ENCODE measurements at regions not wholly inside any gene's neighbourhood (a gene's known extent, or its start where the extent isn't known, plus 50 kb on each side); places are given as distances from the start of the nearest gene placed in this dataset.

- WGBS, 2 donors: 10 to 40% methylated on average over 1 of the region's 1 CpG
- intact Hi-C loops (cut with DNase I; ENCODE audit: low total_unique reads): no loop called here
- peak in 1 of 2 donors; percentile 14 for DNase-seq (ENCODE audit: low spot score in 2 of 2)
- H3K4me3 ChIP-seq (ENCODE audit: low read depth, poor library complexity, severe bottlenecking): no peak overlapping the region
- no peak for TF ChIP-seq POLR2A (IDR thresholded peaks at IDR 0.05)
- TF ChIP-seq CTCF (IDR thresholded peaks at IDR 0.05): no peak
These were observed 392.7 kb downstream of the GALC start for GRCh38 chr14:87600240-87600639.

- no peak overlapping the region for H3K4me3 ChIP-seq (ENCODE audit: low read depth, poor library complexity, severe bottlenecking)
- DNase-seq (ENCODE audit: low spot score in 2 of 2): no peak
- intact Hi-C loops (cut with DNase I; ENCODE audit: low total_unique reads): no loop called here
- TF ChIP-seq CTCF (IDR thresholded peaks at IDR 0.05) (no peak), POLR2A (IDR thresholded peaks at IDR 0.05) (no peak)
- WGBS, 2 donors: 63 to 78% methylated on average over 2 of the region's 2 CpGs
These were observed 411.7 kb downstream of the GALC start for GRCh38 chr14:87581298-87581697.

- intact Hi-C loops (cut with DNase I; ENCODE audit: low total_unique reads): no loop called here
- 41 to 44% methylated on average over 2 of the region's 2 CpGs for WGBS, 2 donors
- no peak for TF ChIP-seq POLR2A (IDR thresholded peaks at IDR 0.05)
- no peak for TF ChIP-seq CTCF (IDR thresholded peaks at IDR 0.05)
- no peak for DNase-seq (ENCODE audit: low spot score in 2 of 2)
- no peak overlapping the region for H3K4me3 ChIP-seq (ENCODE audit: low read depth, poor library complexity, severe bottlenecking)
These were observed 413.9 kb downstream of the GALC start for GRCh38 chr14:87579036-87579435.

- DNase-seq (ENCODE audit: low spot score in 2 of 2): no peak
- WGBS, 2 donors: 84 to 89% methylated on average over 6 of the region's 6 CpGs
- TF ChIP-seq POLR2A (IDR thresholded peaks at IDR 0.05) (no peak), CTCF (IDR thresholded peaks at IDR 0.05) (no peak)
- intact Hi-C loops (cut with DNase I; ENCODE audit: low total_unique reads): no loop called here
- no peak overlapping the region for H3K4me3 ChIP-seq (ENCODE audit: low read depth, poor library complexity, severe bottlenecking)
These were observed 417.6 kb downstream of the GALC start for GRCh38 chr14:87575378-87575777.

- whole genome bisulfite sequencing, 2 donors: 65 to 72% methylated on average over 2 of the region's 2 CpGs
- H3K4me3 ChIP-seq (ENCODE audit: low read depth, poor library complexity, severe bottlenecking): no peak overlapping the region
- intact Hi-C loops (cut with DNase I; ENCODE audit: low total_unique reads): no loop called here
- TF ChIP-seq POLR2A (IDR thresholded peaks at IDR 0.05): no peak
- no peak for TF ChIP-seq CTCF (IDR thresholded peaks at IDR 0.05)
- no peak for DNase-seq (ENCODE audit: low spot score in 2 of 2)
These were observed 419.4 kb downstream of the GALC start for GRCh38 chr14:87573591-87573990.

- TF ChIP-seq CTCF (IDR thresholded peaks at IDR 0.05) (no peak), POLR2A (IDR thresholded peaks at IDR 0.05) (no peak)
- DNase-seq (ENCODE audit: low spot score in 2 of 2): no peak
- intact Hi-C loops (cut with DNase I; ENCODE audit: low total_unique reads): no loop called here
- WGBS, 2 donors: 41 to 44% methylated on average over 4 of the region's 4 CpGs
- H3K4me3 ChIP-seq (ENCODE audit: low read depth, poor library complexity, severe bottlenecking): no peak overlapping the region
These were observed 425.2 kb downstream of the GALC start for GRCh38 chr14:87567618-87568295.
